Mucosa of rectum (tissue), 2 donors: ENCODE measurements at regions not wholly inside any gene's neighbourhood (a gene's known extent, or its start where the extent isn't known, plus 50 kb on each side); places are given as distances from the start of the nearest gene placed in this dataset.
"Not testable (repeated sequence)": the region's sequence is repeated elsewhere in the genome, so short reads cannot be mapped to it uniquely, and the experiment has no call there.

Experiments
- H3K27ac ChIP-seq, 2 donors: one replicate each; pipeline ENCODE4 v1.7.0; 2013; ENCODE audit warnings: inconsistent platforms in 2 of 2, low read depth in 2 of 2, low read length in 2 of 2
- H3K27me3 ChIP-seq, 2 donors: one replicate each; pipeline ENCODE4 v1.7.0; 2013; ENCODE audit warnings: low read length in 2 of 2; ENCODE audit not compliant: control insufficient read depth in 2 of 2, insufficient read depth in 2 of 2
- H3K36me3 ChIP-seq, 2 donors: one replicate each; pipeline ENCODE4 v1.7.0; 2013; ENCODE audit warnings: low read length in 2 of 2; ENCODE audit not compliant: control insufficient read depth in 2 of 2, insufficient read depth in 2 of 2
- H3K4me1 ChIP-seq, 2 donors: one replicate each; pipeline ENCODE4 v1.7.0; 2013; ENCODE audit warnings: low read length in 2 of 2, mild to moderate bottlenecking in 1 of 2; ENCODE audit not compliant: control insufficient read depth in 2 of 2, insufficient read depth in 2 of 2
- H3K4me3 ChIP-seq, 2 donors: one replicate each; pipeline ENCODE4 v1.7.0; 2013; ENCODE audit warnings: low read length in 2 of 2
- H3K9ac ChIP-seq, 2 donors: one replicate each; pipeline ENCODE4 v1.7.0; 2013; ENCODE audit warnings: low read length in 2 of 2, low read depth in 1 of 2, mild to moderate bottlenecking in 1 of 2
- H3K9me3 ChIP-seq, 2 donors: one replicate each; pipeline ENCODE4 v1.7.0; 2013; ENCODE audit warnings: low read length in 2 of 2; ENCODE audit not compliant: control insufficient read depth in 2 of 2
- donor health status: healthy.
- donor health status: Normal muscosa, but diverticular disease.

DNA sequence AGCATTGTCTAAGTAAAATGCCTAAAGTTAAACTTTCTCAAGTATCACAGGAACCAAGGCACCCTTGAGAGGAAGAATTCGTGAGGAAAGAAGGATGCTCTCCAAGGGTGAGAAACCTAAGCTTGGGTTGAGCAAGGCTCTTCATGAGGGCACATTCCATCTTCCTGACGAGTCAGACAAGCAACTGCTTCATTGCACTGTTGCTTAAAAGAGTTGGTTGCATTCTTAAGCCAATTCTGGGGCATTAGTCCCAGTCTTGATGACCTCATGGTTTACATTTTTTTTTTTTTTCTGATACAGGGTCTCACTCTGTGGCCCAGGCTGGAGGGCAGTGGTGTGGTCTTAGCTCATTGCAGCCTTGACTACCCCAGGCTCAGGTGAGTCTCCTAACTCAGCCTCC, 237.5 kb downstream of the ACTR3 start:
- H3K4me3 ChIP-seq: no peak overlapping the region
- H3K9me3 ChIP-seq: no peaks in the 10 kb centered on the region
- no peaks in the 10 kb centered on the region for H3K4me1 ChIP-seq
- H3K9ac ChIP-seq: no peak overlapping the region
- H3K27ac ChIP-seq: no peak overlapping the region
- no peaks in the 10 kb centered on the region for H3K36me3 ChIP-seq
- H3K27me3 ChIP-seq: no peaks in the 10 kb centered on the region

- Histone ChIP-seq H3K27ac (no peak overlapping the region), H3K4me1 (no peaks in the 10 kb centered on the region), H3K9me3 (no peaks in the 10 kb centered on the region), H3K27me3 (no peaks in the 10 kb centered on the region), H3K4me3 (no peak overlapping the region), H3K9ac (no peak overlapping the region), H3K36me3 (no peaks in the 10 kb centered on the region)
Observed at GRCh38 chr2:114128263-114128662, 238.4 kb downstream of the ACTR3 start.

DNA sequence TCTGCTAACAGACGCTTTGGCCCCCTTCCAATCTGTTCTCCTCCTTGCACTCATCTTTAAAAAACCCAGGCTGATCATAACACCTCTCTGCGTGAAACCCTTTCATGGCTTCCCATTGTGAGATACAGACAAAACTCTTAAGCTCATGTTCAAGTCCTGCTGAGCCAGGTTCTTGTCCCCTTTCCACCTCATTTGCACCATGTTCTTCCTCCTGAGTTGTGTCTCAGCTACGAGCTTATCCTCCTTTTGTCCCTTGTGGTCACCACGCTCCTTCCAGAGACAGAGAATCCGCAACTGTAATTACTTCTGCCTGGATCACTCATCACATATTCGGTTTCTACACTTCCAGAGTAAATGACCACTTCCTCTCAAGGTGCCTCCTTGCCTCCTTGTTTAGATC, 238.8 kb downstream of the ACTR3 start:
- Histone ChIP-seq H3K27ac (no peak overlapping the region), H3K36me3 (no peaks in the 10 kb centered on the region), H3K4me3 (no peak overlapping the region), H3K4me1 (no peaks in the 10 kb centered on the region), H3K27me3 (no peaks in the 10 kb centered on the region), H3K9me3 (no peaks in the 10 kb centered on the region), H3K9ac (no peak overlapping the region)

GRCh38 chr2:114132050-114132449, 242.2 kb downstream of the ACTR3 start:
- H3K4me3 ChIP-seq, H3K4me1 ChIP-seq: not testable (repeated sequence)

DNA sequence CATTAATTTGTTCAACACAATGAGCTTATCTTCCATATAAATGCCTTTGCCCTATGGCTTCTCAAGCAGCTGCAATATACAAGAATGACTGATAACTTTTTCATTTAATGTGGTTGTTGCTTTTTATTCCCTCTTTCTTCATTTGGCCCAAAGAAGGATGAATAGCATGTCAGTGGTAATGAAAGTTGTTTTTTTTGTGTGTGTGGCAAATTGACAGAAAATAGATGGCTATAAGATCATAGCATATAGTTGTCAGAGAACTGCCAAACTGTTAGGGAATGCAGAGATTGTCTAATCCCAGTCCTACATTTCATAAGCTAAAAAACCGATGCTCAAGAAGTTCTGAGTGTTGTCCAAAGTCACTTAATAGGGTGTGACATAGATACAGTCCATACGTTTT, 244.3 kb downstream of the ACTR3 start:
- H3K9ac ChIP-seq: no peak overlapping the region
- H3K4me1 ChIP-seq: no peaks in the 10 kb centered on the region
- no peak overlapping the region for H3K4me3 ChIP-seq
- no peak overlapping the region for H3K27ac ChIP-seq
- H3K36me3 ChIP-seq: no peaks in the 10 kb centered on the region
- H3K9me3 ChIP-seq: no peaks in the 10 kb centered on the region
- no peaks in the 10 kb centered on the region for H3K27me3 ChIP-seq

More at GRCh38 chr2:114132050-114132449, 242.2 kb downstream of the ACTR3 start:
- not testable (repeated sequence) for H3K27me3 ChIP-seq, H3K9ac ChIP-seq, H3K36me3 ChIP-seq, H3K9me3 ChIP-seq, H3K27ac ChIP-seq

DNA sequence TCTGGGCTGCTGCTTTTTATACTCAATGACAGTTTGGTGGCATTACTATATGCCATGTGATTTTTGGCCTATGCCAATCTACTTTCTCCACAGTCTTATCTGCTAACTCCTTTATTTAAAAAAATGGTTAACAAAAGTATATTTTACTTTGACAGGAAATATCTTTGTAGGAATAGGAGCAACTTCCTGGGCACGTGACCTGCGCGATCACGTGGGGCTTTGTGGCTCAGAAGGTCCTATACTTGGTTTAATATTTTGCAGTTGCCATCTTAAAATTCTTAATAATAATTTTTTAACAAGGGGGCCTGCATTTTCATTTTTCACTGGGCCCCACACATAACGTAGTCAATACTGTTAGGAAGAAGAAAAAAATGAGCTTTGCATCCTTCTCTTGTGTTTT, 249.7 kb downstream of the ACTR3 start:
- no peaks in the 10 kb centered on the region for H3K36me3 ChIP-seq
- no peaks in the 10 kb centered on the region for H3K27me3 ChIP-seq
- no peaks in the 10 kb centered on the region for H3K4me1 ChIP-seq
- no peak overlapping the region for H3K27ac ChIP-seq
- no peaks in the 10 kb centered on the region for H3K9me3 ChIP-seq
- H3K9ac ChIP-seq: no peak overlapping the region
- no peak overlapping the region for H3K4me3 ChIP-seq

DNA sequence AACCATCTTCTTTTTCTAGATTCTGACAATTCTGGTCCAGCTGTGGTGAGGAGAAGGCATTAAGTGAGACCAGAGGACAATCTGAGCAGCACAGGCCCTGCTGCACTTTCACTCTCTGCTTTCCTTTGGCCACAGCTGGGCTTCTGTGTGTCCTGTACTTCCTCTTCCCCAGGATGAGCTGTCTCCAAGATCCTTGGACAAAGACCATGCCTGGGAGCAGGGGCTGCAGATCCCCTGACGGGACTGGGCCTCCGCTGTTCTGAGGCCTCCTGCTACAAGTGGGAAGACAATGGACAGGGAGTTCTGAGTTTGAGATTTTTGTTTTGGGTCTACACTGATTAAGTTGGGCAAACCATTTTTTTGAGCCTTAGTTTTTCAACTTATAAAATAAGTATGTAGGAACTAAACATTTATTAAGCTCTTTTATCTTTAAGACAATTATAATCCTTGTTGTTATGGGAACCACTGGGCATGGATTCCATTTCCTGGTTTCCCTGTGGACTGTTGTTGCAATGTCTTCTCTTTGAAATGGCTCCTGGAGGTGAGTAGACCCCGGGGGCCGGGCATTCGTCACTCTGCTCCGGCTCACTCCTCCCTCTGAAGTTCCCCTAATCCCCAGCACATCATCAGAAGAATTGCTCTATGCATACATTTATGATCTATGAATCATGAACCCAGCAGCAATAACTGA, 266.6 kb downstream of the ACTR3 start:
- Histone ChIP-seq H3K4me1 (no peaks in the 10 kb centered on the region), H3K27me3 (no peaks in the 10 kb centered on the region)

DNA sequence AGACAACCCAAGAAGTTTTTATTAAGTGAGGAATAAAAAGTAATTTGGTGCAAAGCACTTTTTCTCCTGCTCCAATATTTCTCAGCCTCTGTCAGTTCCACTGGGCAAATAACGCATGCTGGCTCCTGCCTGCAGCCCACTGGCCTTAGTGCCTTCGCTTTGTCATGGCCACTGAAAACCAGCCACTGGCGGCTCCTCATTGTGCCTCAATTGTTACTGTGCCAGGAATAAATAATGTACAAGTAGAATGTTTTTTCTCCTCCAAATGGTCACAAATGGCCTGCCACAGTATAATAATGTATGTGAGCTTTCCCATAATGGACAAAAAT, 267.1 kb downstream of the ACTR3 start:
- no peak overlapping the region for H3K27ac ChIP-seq
- H3K9ac ChIP-seq: no peak overlapping the region
- no peaks in the 10 kb centered on the region for H3K4me1 ChIP-seq
- no peak overlapping the region for H3K4me3 ChIP-seq
- H3K9me3 ChIP-seq: no peaks in the 10 kb centered on the region
- no peaks in the 10 kb centered on the region for H3K36me3 ChIP-seq
- no peaks in the 10 kb centered on the region for H3K27me3 ChIP-seq

More for the DNA sequence above, 266.6 kb downstream of the ACTR3 start:
- no peak overlapping the region for H3K4me3 ChIP-seq
- no peaks in the 10 kb centered on the region for H3K9me3 ChIP-seq
- H3K27ac ChIP-seq: no peak overlapping the region
- no peaks in the 10 kb centered on the region for H3K36me3 ChIP-seq
- H3K9ac ChIP-seq: no peak overlapping the region

- H3K9ac ChIP-seq: no peak overlapping the region
- H3K9me3 ChIP-seq: no peaks in the 10 kb centered on the region
- H3K4me3 ChIP-seq: no peak overlapping the region
- H3K4me1 ChIP-seq: no peaks in the 10 kb centered on the region
- H3K27me3 ChIP-seq: no peaks in the 10 kb centered on the region
- no peak overlapping the region for H3K27ac ChIP-seq
- no peaks in the 10 kb centered on the region for H3K36me3 ChIP-seq
Observed at GRCh38 chr2:114160263-114160981, 270.5 kb downstream of the ACTR3 start.

- Histone ChIP-seq H3K27ac (no peak overlapping the region), H3K9ac (no peak overlapping the region), H3K4me3 (no peak overlapping the region), H3K9me3 (no peaks in the 10 kb centered on the region), H3K27me3 (no peaks in the 10 kb centered on the region), H3K4me1 (no peaks in the 10 kb centered on the region), H3K36me3 (no peaks in the 10 kb centered on the region)
Observed at GRCh38 chr2:114161371-114161770, 271.5 kb downstream of the ACTR3 start.
